Nephron (organoid): ENCODE measurements at regions not wholly inside any gene's neighbourhood (a gene's known extent, or its start where the extent isn't known, plus 50 kb on each side); places are given as distances from the start of the nearest gene placed in this dataset.

Experiments used
- H3K27ac Mint-ChIP-seq, 3 experiments: 2 replicates each; pipeline ENCODE4 v1.8.0; 2020; ENCODE audit warnings: mixed read lengths in 3 of 3, mild to moderate bottlenecking in 2 of 3, moderate library complexity in 1 of 3
- H3K27me3 Mint-ChIP-seq: 2 replicates; pipeline ENCODE4 v1.8.0; 2021; ENCODE audit warnings: low read depth, mild to moderate bottlenecking, moderate library complexity, mixed read lengths
- H3K36me3 Mint-ChIP-seq: 2 replicates; pipeline ENCODE4 v1.8.0; 2020; ENCODE audit warnings: low read depth, mixed read lengths
- H3K4me1 Mint-ChIP-seq: 2 replicates; pipeline ENCODE4 v1.8.0; 2020; ENCODE audit warnings: mixed read lengths
- H3K4me3 Mint-ChIP-seq, 3 experiments: 2 replicates each; pipeline ENCODE4 v1.8.0; 2020; ENCODE audit warnings: mild to moderate bottlenecking in 3 of 3, mixed read lengths in 3 of 3, moderate library complexity in 2 of 3
- H3K9me3 Mint-ChIP-seq: 2 replicates; pipeline ENCODE4 v1.8.0; 2020; ENCODE audit warnings: mixed read lengths
- TF ChIP-seq, protein P1 (sequence below), 3 experiments: fragments of 200-600 bp; sonication (generic); IDR thresholded peaks; one replicate each; pipeline ENCODE4 v1.5.0; 2021; ENCODE audit warnings: antibody characterized with exemption in 3 of 3; ENCODE audit not compliant: unreplicated experiment in 3 of 3

DNA sequence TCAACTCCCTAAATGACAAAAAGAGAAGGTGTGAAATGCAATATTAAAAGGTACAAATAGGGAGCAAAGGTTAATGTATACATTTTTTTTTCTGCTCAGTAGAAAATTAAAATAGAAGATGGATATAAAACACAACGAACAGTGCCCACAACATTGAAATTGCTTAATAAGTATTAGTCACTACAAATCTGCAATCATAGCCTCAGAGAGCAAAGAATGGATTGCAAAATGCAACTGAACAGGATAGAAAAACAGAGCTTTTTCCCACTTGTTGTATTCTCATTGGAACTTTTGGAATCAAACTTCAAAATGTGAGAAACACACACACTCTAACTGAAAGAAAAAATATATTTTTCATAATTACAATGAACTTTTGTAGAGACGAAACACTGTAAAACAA, 552.2 kb upstream of the NCAM2 start:
- no peak overlapping the region for H3K27ac Mint-ChIP-seq
- H3K9me3 Mint-ChIP-seq = no peaks in the 10 kb centered on the region
- H3K27me3 Mint-ChIP-seq = no peaks in the 10 kb centered on the region
- H3K4me1 Mint-ChIP-seq = no peaks in the 10 kb centered on the region
- TF ChIP-seq, protein P1, sequence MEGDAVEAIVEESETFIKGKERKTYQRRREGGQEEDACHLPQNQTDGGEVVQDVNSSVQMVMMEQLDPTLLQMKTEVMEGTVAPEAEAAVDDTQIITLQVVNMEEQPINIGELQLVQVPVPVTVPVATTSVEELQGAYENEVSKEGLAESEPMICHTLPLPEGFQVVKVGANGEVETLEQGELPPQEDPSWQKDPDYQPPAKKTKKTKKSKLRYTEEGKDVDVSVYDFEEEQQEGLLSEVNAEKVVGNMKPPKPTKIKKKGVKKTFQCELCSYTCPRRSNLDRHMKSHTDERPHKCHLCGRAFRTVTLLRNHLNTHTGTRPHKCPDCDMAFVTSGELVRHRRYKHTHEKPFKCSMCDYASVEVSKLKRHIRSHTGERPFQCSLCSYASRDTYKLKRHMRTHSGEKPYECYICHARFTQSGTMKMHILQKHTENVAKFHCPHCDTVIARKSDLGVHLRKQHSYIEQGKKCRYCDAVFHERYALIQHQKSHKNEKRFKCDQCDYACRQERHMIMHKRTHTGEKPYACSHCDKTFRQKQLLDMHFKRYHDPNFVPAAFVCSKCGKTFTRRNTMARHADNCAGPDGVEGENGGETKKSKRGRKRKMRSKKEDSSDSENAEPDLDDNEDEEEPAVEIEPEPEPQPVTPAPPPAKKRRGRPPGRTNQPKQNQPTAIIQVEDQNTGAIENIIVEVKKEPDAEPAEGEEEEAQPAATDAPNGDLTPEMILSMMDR (IDR thresholded peaks at IDR 0.05; ENCODE audit: unreplicated experiment in 3 of 3) = no peak
- H3K36me3 Mint-ChIP-seq = no peaks in the 10 kb centered on the region
- no peak overlapping the region for H3K4me3 Mint-ChIP-seq

DNA sequence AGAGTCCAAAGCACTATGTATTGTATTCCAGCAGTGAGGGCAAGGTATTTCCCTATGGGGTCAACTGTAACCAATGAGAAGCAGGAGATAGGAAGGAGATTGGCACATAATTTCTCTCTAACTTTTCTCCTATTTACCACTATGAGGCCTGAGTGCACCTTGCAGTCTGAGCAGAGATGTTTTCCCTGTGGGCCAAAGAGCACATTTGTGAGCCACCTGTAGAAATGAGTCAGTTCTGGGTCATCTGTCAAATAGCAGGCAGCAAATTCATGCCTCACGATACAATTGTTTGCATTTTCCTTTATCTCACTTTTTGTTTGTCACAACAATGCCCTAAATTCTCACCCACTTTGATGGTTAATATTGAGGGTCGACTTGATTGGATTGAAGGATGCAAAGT, 547.2 kb upstream of the NCAM2 start:
- Mint-ChIP-seq H3K4me3 (no peak overlapping the region), H3K9me3 (no peaks in the 10 kb centered on the region), H3K27ac (no peak overlapping the region), H3K27me3 (no peaks in the 10 kb centered on the region), H3K36me3 (no peaks in the 10 kb centered on the region), H3K4me1 (no peaks in the 10 kb centered on the region)
- TF ChIP-seq, protein P1 (IDR thresholded peaks at IDR 0.05; ENCODE audit: unreplicated experiment in 3 of 3) = no peak

DNA sequence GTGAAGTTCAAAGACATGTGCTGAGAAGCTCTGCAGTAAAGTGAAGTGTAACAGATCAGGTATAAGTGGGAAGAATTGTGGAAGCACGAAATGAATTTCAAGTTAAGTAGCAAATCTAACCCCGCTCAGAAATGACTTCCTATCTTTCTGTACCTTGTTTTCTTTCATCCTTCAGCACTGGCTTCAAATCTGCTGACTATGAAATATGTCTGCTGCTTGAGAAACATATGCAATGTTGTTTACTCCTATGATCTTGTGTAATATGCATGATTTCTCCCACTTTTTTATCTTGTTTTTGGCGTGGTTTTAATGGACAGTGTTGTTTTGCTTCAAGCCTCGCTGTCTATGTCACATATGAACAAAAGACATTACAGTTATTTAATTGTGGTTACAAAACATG, 545.3 kb upstream of the NCAM2 start:
- TF ChIP-seq, protein P1 (IDR thresholded peaks at IDR 0.05; ENCODE audit: unreplicated experiment in 3 of 3) = no peak
- Mint-ChIP-seq H3K27ac (no peak overlapping the region), H3K4me1 (no peaks in the 10 kb centered on the region), H3K4me3 (no peak overlapping the region), H3K27me3 (no peaks in the 10 kb centered on the region), H3K9me3 (no peaks in the 10 kb centered on the region), H3K36me3 (no peaks in the 10 kb centered on the region)

DNA sequence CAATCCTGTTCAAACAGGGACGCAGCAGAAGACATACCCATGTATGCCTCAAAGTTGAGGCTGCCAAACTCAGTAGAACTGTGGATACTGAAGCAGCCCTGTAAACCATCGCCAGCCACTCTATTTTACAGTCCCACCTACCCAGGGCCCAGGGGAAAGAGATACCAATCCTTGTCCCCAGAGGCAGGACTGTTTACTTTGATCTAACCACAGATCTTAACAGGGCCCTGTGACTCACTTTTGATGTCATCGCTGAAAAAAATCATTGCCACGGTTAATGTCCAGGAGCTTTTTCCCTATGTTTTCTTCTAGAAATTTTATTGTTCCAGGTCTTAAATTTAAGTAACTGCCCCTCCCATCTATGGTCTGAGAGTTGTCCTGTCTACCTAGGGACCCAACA, 538.4 kb upstream of the NCAM2 start:
- H3K4me1 Mint-ChIP-seq = no peaks in the 10 kb centered on the region
- no peaks in the 10 kb centered on the region for H3K36me3 Mint-ChIP-seq
- H3K4me3 Mint-ChIP-seq = no peak overlapping the region
- H3K27me3 Mint-ChIP-seq = no peaks in the 10 kb centered on the region
- TF ChIP-seq, protein P1 (IDR thresholded peaks at IDR 0.05; ENCODE audit: unreplicated experiment in 3 of 3) = no peak
- H3K9me3 Mint-ChIP-seq = no peaks in the 10 kb centered on the region
- no peak overlapping the region for H3K27ac Mint-ChIP-seq

DNA sequence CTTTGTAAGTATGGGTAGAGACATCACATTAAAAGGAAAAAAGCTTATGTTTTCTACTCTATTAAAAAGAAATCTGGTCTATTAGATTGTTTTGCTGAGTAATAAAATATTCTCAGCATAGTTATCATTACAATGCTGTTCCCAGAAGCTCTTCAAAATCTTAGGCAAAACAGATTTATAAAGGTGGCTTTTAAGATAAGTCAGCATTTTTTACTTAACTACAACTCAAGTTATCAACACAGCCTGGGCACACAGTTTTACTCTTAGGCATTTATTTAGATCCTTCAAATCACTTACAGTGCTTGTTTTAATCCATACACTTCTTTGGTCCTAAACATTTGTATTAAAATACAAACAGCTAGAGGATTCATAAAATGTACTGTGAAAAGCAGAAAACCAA, 534.8 kb upstream of the NCAM2 start:
- Mint-ChIP-seq H3K4me3 (no peak overlapping the region), H3K4me1 (no peaks in the 10 kb centered on the region), H3K27me3 (no peaks in the 10 kb centered on the region), H3K27ac (no peak overlapping the region), H3K9me3 (no peaks in the 10 kb centered on the region), H3K36me3 (no peaks in the 10 kb centered on the region)
- TF ChIP-seq, protein P1 (IDR thresholded peaks at IDR 0.05; ENCODE audit: unreplicated experiment in 3 of 3) = no peak

DNA sequence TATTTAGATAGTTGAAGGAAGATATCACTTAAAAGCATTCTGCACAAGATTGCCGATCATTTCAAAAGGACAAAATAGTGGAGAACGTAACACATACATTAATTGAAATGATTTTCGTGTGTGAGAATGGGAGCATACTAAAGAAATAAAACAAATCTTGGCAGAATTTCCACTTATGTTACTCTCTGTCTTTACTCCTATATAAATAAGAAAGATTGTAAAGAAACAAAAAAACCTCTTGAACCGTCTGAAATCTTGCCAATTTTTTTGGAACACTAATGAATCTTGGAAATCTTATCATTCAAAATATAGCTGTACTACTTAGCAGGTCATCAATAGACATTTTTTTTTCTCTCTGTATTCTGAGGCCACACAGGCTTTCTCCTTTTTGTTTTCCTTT, 528.8 kb upstream of the NCAM2 start:
- TF ChIP-seq, protein P1 (IDR thresholded peaks at IDR 0.05; ENCODE audit: unreplicated experiment in 3 of 3) = no peak
- Mint-ChIP-seq H3K4me3 (no peak overlapping the region), H3K36me3 (no peaks in the 10 kb centered on the region), H3K27ac (no peak overlapping the region), H3K9me3 (no peaks in the 10 kb centered on the region), H3K4me1 (no peaks in the 10 kb centered on the region), H3K27me3 (no peaks in the 10 kb centered on the region)
